Right atrium auricular region (tissue), 2 donors: ENCODE measurements at regions not wholly inside any gene's neighbourhood (a gene's known extent, or its start where the extent isn't known, plus 50 kb on each side); places are given as distances from the start of the nearest gene placed in this dataset.

Experiments
- DNase-seq: peaks from one replicate; pipeline ENCODE4 v3.0.0-alpha.2; 2019; ENCODE audit warnings: low spot score
- H3K27ac ChIP-seq, 2 donors: fragments of 200-600 bp; sonication (generic); 1 replicate in 1 of 2; 2 replicates in 1 of 2; pipeline ENCODE4 v1.5.1; 2016 to 2019
- H3K27me3 ChIP-seq, 2 donors: fragments of 200-600 bp; sonication (generic); one replicate each; pipeline versions ENCODE4 v1.5.1 to v1.6.0; 2017 to 2019
- H3K36me3 ChIP-seq: fragments of 200-600 bp; sonication (generic); one replicate; pipeline ENCODE4 v1.5.1; 2016
- H3K4me1 ChIP-seq, 2 donors: fragments of 200-600 bp; sonication (generic); one replicate each; pipeline versions ENCODE4 v1.5.1 to v1.6.0; 2017 to 2019
- H3K4me3 ChIP-seq, 2 donors: fragments of 200-600 bp; sonication (generic); 1 replicate in 1 of 2; 2 replicates in 1 of 2; pipeline ENCODE4 v1.5.1; 2017 to 2019; ENCODE audit warnings: mild to moderate bottlenecking in 1 of 2, moderate library complexity in 1 of 2
- H3K9me3 ChIP-seq, 2 donors: fragments of 200-600 bp; sonication (generic); one replicate each; pipeline ENCODE4 v1.5.1; 2019
- CTCF ChIP-seq, 2 donors: fragments of 200-600 bp; sonication (generic); IDR thresholded peaks; one replicate each; pipeline ENCODE4 v1.5.1; 2019; ENCODE audit warnings: antibody characterized with exemption in 2 of 2

- Histone ChIP-seq H3K27ac (no peak overlapping the region), H3K36me3 (no peaks in the 10 kb centered on the region), H3K4me3 (no peak overlapping the region), H3K4me1 (no peaks in the 10 kb centered on the region), H3K27me3 (no peaks in the 10 kb centered on the region), H3K9me3 (no peaks in the 10 kb centered on the region)
- TF ChIP-seq CTCF (IDR thresholded peaks at IDR 0.05) = no peak
- DNase-seq = no peak
Measured at GRCh38 chr2:183347969-183348368, 223.7 kb downstream of the NUP35 start.

GRCh38 chr2:183348492-183348891 is 224.2 kb downstream of the NUP35 start:
- Histone ChIP-seq H3K4me3 (no peak overlapping the region), H3K27me3 (no peaks in the 10 kb centered on the region), H3K9me3 (no peaks in the 10 kb centered on the region), H3K36me3 (no peaks in the 10 kb centered on the region), H3K27ac (no peak overlapping the region), H3K4me1 (no peaks in the 10 kb centered on the region)
- no peak for DNase-seq
- no peak for TF ChIP-seq CTCF (IDR thresholded peaks at IDR 0.05)

- no peak overlapping the region for H3K27ac ChIP-seq
- DNase-seq = no peak
- no peaks in the 10 kb centered on the region for H3K9me3 ChIP-seq
- TF ChIP-seq CTCF (IDR thresholded peaks at IDR 0.05) = no peak
- H3K4me3 ChIP-seq = no peak overlapping the region
- H3K4me1 ChIP-seq = no peaks in the 10 kb centered on the region
- H3K36me3 ChIP-seq = no peaks in the 10 kb centered on the region
- H3K27me3 ChIP-seq = no peaks in the 10 kb centered on the region
Measured at GRCh38 chr2:183349091-183349490, 224.8 kb downstream of the NUP35 start.

- H3K36me3 ChIP-seq = no peaks in the 10 kb centered on the region
- TF ChIP-seq CTCF (IDR thresholded peaks at IDR 0.05) = no peak
- DNase-seq = no peak
- H3K4me1 ChIP-seq = no peaks in the 10 kb centered on the region
- H3K9me3 ChIP-seq = no peaks in the 10 kb centered on the region
- no peak overlapping the region for H3K27ac ChIP-seq
- no peak overlapping the region for H3K4me3 ChIP-seq
- no peaks in the 10 kb centered on the region for H3K27me3 ChIP-seq
Measured at GRCh38 chr2:183359867-183360266, 235.6 kb downstream of the NUP35 start.

GRCh38 chr2:183371545-183371944 is 247.3 kb downstream of the NUP35 start:
- H3K4me1 ChIP-seq = no peaks in the 10 kb centered on the region
- H3K4me3 ChIP-seq = no peak overlapping the region
- TF ChIP-seq CTCF (IDR thresholded peaks at IDR 0.05) = no peak
- H3K9me3 ChIP-seq = no peaks in the 10 kb centered on the region
- H3K36me3 ChIP-seq = no peaks in the 10 kb centered on the region
- H3K27me3 ChIP-seq = no peaks in the 10 kb centered on the region
- H3K27ac ChIP-seq = no peak overlapping the region
- no peak for DNase-seq

- H3K27ac ChIP-seq = no peak overlapping the region
- no peaks in the 10 kb centered on the region for H3K36me3 ChIP-seq
- no peaks in the 10 kb centered on the region for H3K27me3 ChIP-seq
- no peak overlapping the region for H3K4me3 ChIP-seq
- no peak for DNase-seq
- TF ChIP-seq CTCF (IDR thresholded peaks at IDR 0.05) = no peak
- no peaks in the 10 kb centered on the region for H3K4me1 ChIP-seq
- H3K9me3 ChIP-seq = no peaks in the 10 kb centered on the region
Measured at GRCh38 chr2:183375821-183376220, 251.6 kb downstream of the NUP35 start.
